ENCODE measurements at regions not wholly inside any gene's neighbourhood (a gene's known extent, or its start where the extent isn't known, plus 50 kb on each side); places are given as distances from the start of the nearest gene placed in this dataset.

GRCh38 chr4:101563126-101563525 is 215.8 kb upstream of the PPP3CA start:
- H3K27ac ChIP-seq = no peak overlapping the region
- H3K27me3 ChIP-seq = no peaks in the 10 kb centered on the region
- TF ChIP-seq, protein P1, sequence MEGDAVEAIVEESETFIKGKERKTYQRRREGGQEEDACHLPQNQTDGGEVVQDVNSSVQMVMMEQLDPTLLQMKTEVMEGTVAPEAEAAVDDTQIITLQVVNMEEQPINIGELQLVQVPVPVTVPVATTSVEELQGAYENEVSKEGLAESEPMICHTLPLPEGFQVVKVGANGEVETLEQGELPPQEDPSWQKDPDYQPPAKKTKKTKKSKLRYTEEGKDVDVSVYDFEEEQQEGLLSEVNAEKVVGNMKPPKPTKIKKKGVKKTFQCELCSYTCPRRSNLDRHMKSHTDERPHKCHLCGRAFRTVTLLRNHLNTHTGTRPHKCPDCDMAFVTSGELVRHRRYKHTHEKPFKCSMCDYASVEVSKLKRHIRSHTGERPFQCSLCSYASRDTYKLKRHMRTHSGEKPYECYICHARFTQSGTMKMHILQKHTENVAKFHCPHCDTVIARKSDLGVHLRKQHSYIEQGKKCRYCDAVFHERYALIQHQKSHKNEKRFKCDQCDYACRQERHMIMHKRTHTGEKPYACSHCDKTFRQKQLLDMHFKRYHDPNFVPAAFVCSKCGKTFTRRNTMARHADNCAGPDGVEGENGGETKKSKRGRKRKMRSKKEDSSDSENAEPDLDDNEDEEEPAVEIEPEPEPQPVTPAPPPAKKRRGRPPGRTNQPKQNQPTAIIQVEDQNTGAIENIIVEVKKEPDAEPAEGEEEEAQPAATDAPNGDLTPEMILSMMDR (IDR thresholded peaks at IDR 0.05) = no peak
- TF ChIP-seq EP300 (IDR thresholded peaks at IDR 0.05) = no peak
- TF ChIP-seq POLR2A (IDR thresholded peaks at IDR 0.05) = no peak
- TF ChIP-seq POLR2AphosphoS5 (IDR thresholded peaks at IDR 0.05) = no peak
- intact Hi-C loops (cut with DNase I; ENCODE audit: low total_unique reads) = no loop called here
- H3K36me3 ChIP-seq = no peaks in the 10 kb centered on the region
- peaks cover 0 to 14% (median 5%) of the 10 kb centered on the region in 4 donors for H3K9me3 ChIP-seq
- no peak overlapping the region for H3K4me3 ChIP-seq
- WGBS, 5 donors = 68 to 81% (median 72%) methylated on average over 5 of the region's 5 CpGs
- H3K4me1 ChIP-seq = no peaks in the 10 kb centered on the region
- DNase-seq = no peak

- H3K36me3 ChIP-seq = no peaks in the 10 kb centered on the region
- DNase-seq = no peak
- intact Hi-C loops (cut with DNase I; ENCODE audit: low total_unique reads) = no loop called here
- peaks cover 0 to 16% (median 6%) of the 10 kb centered on the region in 4 donors for H3K9me3 ChIP-seq
- 62 to 75% (median 70%) methylated on average over 4 of the region's 4 CpGs for WGBS, 5 donors
- no peak overlapping the region for H3K4me3 ChIP-seq
- no peaks in the 10 kb centered on the region for H3K4me1 ChIP-seq
- no peak overlapping the region for H3K27ac ChIP-seq
- H3K27me3 ChIP-seq = no peaks in the 10 kb centered on the region
- no peak for TF ChIP-seq POLR2A (IDR thresholded peaks at IDR 0.05)
- TF ChIP-seq EP300 (IDR thresholded peaks at IDR 0.05) = no peak
- TF ChIP-seq POLR2AphosphoS5 (IDR thresholded peaks at IDR 0.05) = no peak
- TF ChIP-seq, protein P1 (IDR thresholded peaks at IDR 0.05) = no peak
These were observed 209.5 kb upstream of the PPP3CA start for GRCh38 chr4:101556842-101557241.

- no peak overlapping the region for H3K4me3 ChIP-seq
- H3K27me3 ChIP-seq = no peaks in the 10 kb centered on the region
- H3K9me3 ChIP-seq = peaks cover 0 to 16% (median 7%) of the 10 kb centered on the region in 4 donors
- TF ChIP-seq POLR2AphosphoS5 (IDR thresholded peaks at IDR 0.05) = no peak
- no peak for TF ChIP-seq EP300 (IDR thresholded peaks at IDR 0.05)
- TF ChIP-seq, protein P1 (IDR thresholded peaks at IDR 0.05) = no peak
- no peak for TF ChIP-seq POLR2A (IDR thresholded peaks at IDR 0.05)
- H3K27ac ChIP-seq = no peak overlapping the region
- 64 to 91% (median 73%) methylated on average over 4 of the region's 4 CpGs for WGBS, 5 donors
- H3K4me1 ChIP-seq = no peaks in the 10 kb centered on the region
- intact Hi-C loops (cut with DNase I; ENCODE audit: low total_unique reads) = no loop called here
- no peaks in the 10 kb centered on the region for H3K36me3 ChIP-seq
- no peak for DNase-seq
These were observed 208.1 kb upstream of the PPP3CA start for GRCh38 chr4:101555341-101555880.

GRCh38 chr4:101540336-101540735 is 193.0 kb upstream of the PPP3CA start:
- TF ChIP-seq, protein P1 (IDR thresholded peaks at IDR 0.05) = no peak
- no peak for TF ChIP-seq POLR2A (IDR thresholded peaks at IDR 0.05)
- TF ChIP-seq POLR2AphosphoS5 (IDR thresholded peaks at IDR 0.05) = no peak
- no peak for TF ChIP-seq EP300 (IDR thresholded peaks at IDR 0.05)
- 36 to 50% (median 38%) methylated on average over 2 of the region's 2 CpGs for WGBS, 5 donors
- intact Hi-C loops (cut with DNase I; ENCODE audit: low total_unique reads) = no loop called here
- peaks cover 0 to 6% (median 2%) of the 10 kb centered on the region in 4 donors for H3K9me3 ChIP-seq
- no peaks in the 10 kb centered on the region for H3K4me1 ChIP-seq
- no peaks in the 10 kb centered on the region for H3K36me3 ChIP-seq
- H3K27me3 ChIP-seq = no peaks in the 10 kb centered on the region
- H3K4me3 ChIP-seq = no peak overlapping the region
- H3K27ac ChIP-seq = no peak overlapping the region
- DNase-seq = no peak
